Calu3 (cell line): ENCODE measurements at regions not wholly inside any gene's neighbourhood (a gene's known extent, or its start where the extent isn't known, plus 50 kb on each side); places are given as distances from the start of the nearest gene placed in this dataset.

Experiments
- BruUV-seq: library from RNA; stranded (reverse); fragments of 400-500 nt; replicated peaks from 2 replicates; lab custom pipeline; 2021; lab: Mats Ljungman, UMichigan
- CTCF ChIA-PET: fragments of 300-600 bp; sonication (Branson Sonifier 250); formaldehyde crosslinking; loops from one replicate; lab custom pipeline; 2022; ENCODE audit warnings: antibody characterized with exemption; lab: Charles Lee
- DNase-seq: peaks from one replicate; pipeline ENCODE4 v3.0.0; 2022
- H3K27ac Mint-ChIP-seq: one replicate; pipeline ENCODE4 v1.8.0; 2022; ENCODE audit warnings: mixed read lengths; ENCODE audit not compliant: unreplicated experiment
- H3K27me3 Mint-ChIP-seq: one replicate; pipeline ENCODE4 v1.8.0; 2022; ENCODE audit warnings: mixed read lengths; ENCODE audit not compliant: unreplicated experiment
- H3K36me3 Mint-ChIP-seq: one replicate; pipeline ENCODE4 v1.8.0; 2022; ENCODE audit warnings: mild to moderate bottlenecking, moderate library complexity, mixed read lengths; ENCODE audit not compliant: insufficient read depth, unreplicated experiment
- H3K4me1 Mint-ChIP-seq: one replicate; pipeline ENCODE4 v1.8.0; 2022; ENCODE audit warnings: mild to moderate bottlenecking, low read depth, mixed read lengths; ENCODE audit not compliant: unreplicated experiment
- H3K4me3 Mint-ChIP-seq: one replicate; pipeline ENCODE4 v1.8.0; 2022; ENCODE audit warnings: mild to moderate bottlenecking, low read depth, moderate library complexity, mixed read lengths; ENCODE audit not compliant: unreplicated experiment
- H3K9me3 Mint-ChIP-seq: one replicate; pipeline ENCODE4 v1.8.0; 2022; ENCODE audit warnings: low read depth, mixed read lengths; ENCODE audit not compliant: unreplicated experiment
- CTCF ChIP-seq: fragments of 200-600 bp; IDR thresholded peaks from one replicate; pipeline ENCODE4 v1.8.0; 2022; ENCODE audit warnings: antibody characterized with exemption; ENCODE audit not compliant: unreplicated experiment
- intact Hi-C: fragments of 100-400 bp; cut with micrococcal nuclease; formaldehyde crosslinking; loops from one replicate; pipeline ENCODE4 v1.10.0; 2022; ENCODE audit not compliant: unreplicated experiment

- TF ChIP-seq CTCF, result no peak
- H3K4me3 Mint-ChIP-seq, result no peak overlapping the region
- intact Hi-C loops, result no loop called here
- no peaks in the 10 kb centered on the region for H3K27me3 Mint-ChIP-seq
- no peaks in the 10 kb centered on the region for H3K9me3 Mint-ChIP-seq
- no peaks in the 10 kb centered on the region for H3K4me1 Mint-ChIP-seq
- BruUV-seq, result no TSS peak
- no peaks in the 10 kb centered on the region for H3K36me3 Mint-ChIP-seq
- CTCF ChIA-PET, result no interaction called here
- DNase-seq, result no peak
- no peak overlapping the region for H3K27ac Mint-ChIP-seq
Observed at GRCh38 chr5:51544031-51544785, 161.0 kb downstream of the ISL1 start.

- CTCF ChIA-PET, result no interaction called here
- intact Hi-C loops, result no loop called here
- H3K9me3 Mint-ChIP-seq, result no peaks in the 10 kb centered on the region
- no peak overlapping the region for H3K27ac Mint-ChIP-seq
- no peak for TF ChIP-seq CTCF
- no TSS peak for BruUV-seq
- no peak for DNase-seq
- no peak overlapping the region for H3K4me3 Mint-ChIP-seq
- H3K36me3 Mint-ChIP-seq, result no peaks in the 10 kb centered on the region
- H3K4me1 Mint-ChIP-seq, result no peaks in the 10 kb centered on the region
- no peaks in the 10 kb centered on the region for H3K27me3 Mint-ChIP-seq
Observed at GRCh38 chr5:51556833-51557232, 173.6 kb downstream of the ISL1 start.

GRCh38 chr5:51558682-51559081, 175.4 kb downstream of the ISL1 start:
- no peak for TF ChIP-seq CTCF
- no peaks in the 10 kb centered on the region for H3K36me3 Mint-ChIP-seq
- intact Hi-C loops, result no loop called here
- BruUV-seq, result no TSS peak
- no peak overlapping the region for H3K4me3 Mint-ChIP-seq
- H3K4me1 Mint-ChIP-seq, result no peaks in the 10 kb centered on the region
- CTCF ChIA-PET, result no interaction called here
- H3K27me3 Mint-ChIP-seq, result no peaks in the 10 kb centered on the region
- H3K9me3 Mint-ChIP-seq, result no peaks in the 10 kb centered on the region
- H3K27ac Mint-ChIP-seq, result no peak overlapping the region
- no peak for DNase-seq

GRCh38 chr5:51559339-51559738, 176.1 kb downstream of the ISL1 start:
- CTCF ChIA-PET, result no interaction called here
- no peak for DNase-seq
- H3K9me3 Mint-ChIP-seq, result no peaks in the 10 kb centered on the region
- H3K36me3 Mint-ChIP-seq, result no peaks in the 10 kb centered on the region
- BruUV-seq, result no TSS peak
- intact Hi-C loops, result no loop called here
- H3K4me1 Mint-ChIP-seq, result no peaks in the 10 kb centered on the region
- TF ChIP-seq CTCF, result no peak
- H3K4me3 Mint-ChIP-seq, result no peak overlapping the region
- no peak overlapping the region for H3K27ac Mint-ChIP-seq
- no peaks in the 10 kb centered on the region for H3K27me3 Mint-ChIP-seq
